CD4-positive, CD25-positive, alpha-beta regulatory T cell (primary cell): ENCODE measurements at regions not wholly inside any gene's neighbourhood (a gene's known extent, or its start where the extent isn't known, plus 50 kb on each side); places are given as distances from the start of the nearest gene placed in this dataset.
A peak's percentile ranks its signal among the peaks of the same experiment; 100 is the strongest.

ENCODE experiments used
- ATAC-seq, 2 donors: fragments of 150-1000 bp; cut with Tn5 transposase; one replicate each; pipeline ENCODE4 v1.10.0; 2021; ENCODE audit warnings: low read depth in 2 of 2, moderate number of reproducible peaks in 2 of 2, moderate library complexity in 1 of 2
- DNase-seq, 3 donors: peaks; one replicate each; pipeline versions ENCODE4 v3.0.0 to v3.0.0-alpha.2; 2012 to 2022; ENCODE audit warnings: mixed read lengths in 1 of 3
- H3K27ac ChIP-seq: one replicate; pipeline ENCODE4 v1.7.0; 2013; ENCODE audit warnings: mild to moderate bottlenecking, low read length; ENCODE audit not compliant: insufficient read depth, poor library complexity, severe bottlenecking
- H3K27me3 ChIP-seq: one replicate; pipeline ENCODE4 v1.7.0; 2013; ENCODE audit warnings: low read length; ENCODE audit not compliant: control insufficient read depth, insufficient read depth
- H3K36me3 ChIP-seq: one replicate; pipeline ENCODE4 v1.7.0; 2013; ENCODE audit warnings: mild to moderate bottlenecking, low read length, moderate library complexity; ENCODE audit not compliant: control insufficient read depth, insufficient read depth
- H3K4me1 ChIP-seq: 2 replicates; pipeline ENCODE4 v1.7.0; 2013; ENCODE audit warnings: mild to moderate bottlenecking, low read length; ENCODE audit not compliant: insufficient read depth, control insufficient read depth, poor library complexity, severe bottlenecking
- H3K4me3 ChIP-seq: one replicate; pipeline ENCODE4 v1.7.0; 2013; ENCODE audit warnings: low read depth, mild to moderate bottlenecking, low read length, moderate library complexity
- H3K9me3 ChIP-seq, 2 experiments: 1 replicate in 1 of 2; 2 replicates in 1 of 2; pipeline ENCODE4 v1.7.0; 2013; ENCODE audit warnings: low read length in 2 of 2, mild to moderate bottlenecking in 1 of 2, moderate library complexity in 1 of 2; ENCODE audit not compliant: control insufficient read depth in 2 of 2
- H3K27ac Mint-ChIP-seq, 3 donors: one replicate each; pipeline ENCODE4 v1.8.0; 2020 to 2022; ENCODE audit warnings: mild to moderate bottlenecking in 3 of 3, mixed read lengths in 3 of 3, moderate library complexity in 2 of 3
- H3K27me3 Mint-ChIP-seq: one replicate; pipeline ENCODE4 v1.8.0; 2022; ENCODE audit warnings: mild to moderate bottlenecking, mixed read lengths
- H3K36me3 Mint-ChIP-seq: one replicate; pipeline ENCODE4 v1.8.0; 2020; ENCODE audit warnings: mixed read lengths
- H3K4me1 Mint-ChIP-seq, 4 donors: one replicate each; pipeline ENCODE4 v1.8.0; 2020 to 2022; ENCODE audit warnings: mixed read lengths in 4 of 4, mild to moderate bottlenecking in 1 of 4
- H3K4me3 Mint-ChIP-seq, 4 donors: one replicate each; pipeline ENCODE4 v1.8.0; 2020 to 2022; ENCODE audit warnings: mild to moderate bottlenecking in 4 of 4, mixed read lengths in 4 of 4, moderate library complexity in 3 of 4
- H3K9me3 Mint-ChIP-seq, 7 donors: one replicate each; pipeline ENCODE4 v1.8.0; 2020 to 2022; ENCODE audit warnings: mixed read lengths in 7 of 7, mild to moderate bottlenecking in 3 of 7, moderate library complexity in 2 of 7

DNA sequence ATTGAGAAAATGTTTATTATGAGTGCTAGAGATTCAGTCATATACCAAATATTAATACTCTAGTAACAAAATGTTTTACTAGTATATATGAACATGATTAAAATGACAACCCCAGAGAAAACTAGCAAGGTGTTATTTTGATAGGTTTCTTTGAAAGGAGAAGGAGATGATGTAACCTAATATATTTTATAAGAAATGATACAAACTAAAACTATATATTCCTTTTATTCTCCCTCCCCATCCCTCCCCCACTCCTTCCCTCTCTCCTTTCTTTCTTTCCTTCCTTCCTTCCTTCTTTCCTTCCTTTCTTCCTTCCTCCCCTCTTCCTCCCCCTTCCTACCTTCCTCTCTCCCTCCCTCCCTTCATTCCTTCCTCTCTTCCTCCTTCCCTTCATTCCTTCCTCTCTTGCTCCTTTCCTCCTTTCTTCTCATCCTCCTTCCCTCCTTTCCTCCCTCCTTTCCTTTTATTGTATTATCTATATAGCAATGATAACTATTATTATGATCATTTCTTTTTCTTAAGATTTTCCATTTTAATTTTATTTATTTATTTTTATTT is 215.3 kb upstream of the MEF2C start:
- Mint-ChIP-seq H3K4me3 (no peak overlapping the region), H3K4me1 (no peaks in the 10 kb centered on the region), H3K9me3 (peaks cover 0 to 10% (median 4%) of the 10 kb centered on the region in 7 donors), H3K36me3 (no peaks in the 10 kb centered on the region), H3K27ac (no peak overlapping the region), H3K27me3 (no peaks in the 10 kb centered on the region)
- no peaks in the 10 kb centered on the region for H3K9me3 ChIP-seq
- H3K4me3 ChIP-seq = no peak overlapping the region
- DNase-seq (no peak), ATAC-seq (no peak)
- H3K27ac ChIP-seq = no peak overlapping the region
- no peaks in the 10 kb centered on the region for H3K36me3 ChIP-seq
- H3K27me3 ChIP-seq = no peaks in the 10 kb centered on the region
- no peaks in the 10 kb centered on the region for H3K4me1 ChIP-seq

DNA sequence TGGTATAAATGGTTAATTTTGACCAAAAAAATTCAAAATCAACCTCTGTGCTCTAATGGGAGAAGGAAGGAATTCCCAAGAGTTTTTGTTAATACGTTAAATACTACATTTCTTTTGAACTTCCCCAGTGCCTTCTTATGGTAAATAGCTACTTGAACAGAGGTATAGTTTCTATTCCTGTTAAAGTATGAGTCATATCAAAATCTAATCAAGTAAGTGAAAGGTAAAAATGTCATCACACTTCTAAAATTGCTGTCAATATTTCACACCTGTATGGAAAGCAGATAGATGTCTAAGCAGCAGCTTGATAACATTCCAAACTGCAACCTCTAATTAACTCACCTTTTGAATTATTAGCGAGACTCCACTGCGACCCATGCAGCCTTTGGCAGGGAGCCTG is 214.1 kb upstream of the MEF2C start:
- peaks cover 0 to 9% (median 4%) of the 10 kb centered on the region in 7 donors for H3K9me3 Mint-ChIP-seq
- no peaks in the 10 kb centered on the region for H3K27me3 ChIP-seq
- no peaks in the 10 kb centered on the region for H3K4me1 Mint-ChIP-seq

DNA sequence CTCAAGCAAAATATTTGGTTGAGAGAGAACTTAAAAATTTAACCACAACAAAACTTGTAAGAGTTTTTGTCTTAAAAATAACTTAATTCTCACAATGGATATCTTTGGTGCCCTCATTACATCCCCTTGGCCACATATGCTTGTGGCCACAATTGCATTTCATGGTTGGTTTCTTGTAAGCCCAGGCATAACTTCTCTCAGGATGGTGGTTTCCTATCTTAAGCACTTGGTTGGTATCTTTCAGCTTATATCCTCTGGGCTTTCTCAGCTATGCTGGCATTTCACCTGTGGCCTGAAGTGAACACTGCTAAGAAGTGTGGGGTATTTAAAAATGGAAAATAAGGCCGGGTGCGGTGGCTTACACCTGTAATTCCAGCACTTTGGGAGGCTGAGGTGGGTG is 212.4 kb upstream of the MEF2C start:
- ATAC-seq (no peak), DNase-seq (no peak)
- Histone ChIP-seq H3K36me3 (no peaks in the 10 kb centered on the region), H3K4me1 (no peaks in the 10 kb centered on the region), H3K9me3 (no peaks in the 10 kb centered on the region), H3K27me3 (no peaks in the 10 kb centered on the region), H3K4me3 (no peak overlapping the region), H3K27ac (no peak overlapping the region)
- Mint-ChIP-seq H3K4me1 (no peaks in the 10 kb centered on the region), H3K36me3 (no peaks in the 10 kb centered on the region), H3K9me3 (peaks cover 0 to 9% (median 4%) of the 10 kb centered on the region in 7 donors), H3K27me3 (no peaks in the 10 kb centered on the region), H3K4me3 (no peak overlapping the region), H3K27ac (peak overlapping the region in 1 of 3 donors; percentile 6)

More for the DNA sequence above, 214.1 kb upstream of the MEF2C start:
- Mint-ChIP-seq H3K27me3 (no peaks in the 10 kb centered on the region), H3K36me3 (no peaks in the 10 kb centered on the region), H3K4me3 (no peak overlapping the region), H3K27ac (no peak overlapping the region)
- no peak overlapping the region for H3K4me3 ChIP-seq
- H3K4me1 ChIP-seq = no peaks in the 10 kb centered on the region
- no peaks in the 10 kb centered on the region for H3K9me3 ChIP-seq
- H3K27ac ChIP-seq = no peak overlapping the region
- H3K36me3 ChIP-seq = no peaks in the 10 kb centered on the region
- DNase-seq (no peak), ATAC-seq (no peak)

DNA sequence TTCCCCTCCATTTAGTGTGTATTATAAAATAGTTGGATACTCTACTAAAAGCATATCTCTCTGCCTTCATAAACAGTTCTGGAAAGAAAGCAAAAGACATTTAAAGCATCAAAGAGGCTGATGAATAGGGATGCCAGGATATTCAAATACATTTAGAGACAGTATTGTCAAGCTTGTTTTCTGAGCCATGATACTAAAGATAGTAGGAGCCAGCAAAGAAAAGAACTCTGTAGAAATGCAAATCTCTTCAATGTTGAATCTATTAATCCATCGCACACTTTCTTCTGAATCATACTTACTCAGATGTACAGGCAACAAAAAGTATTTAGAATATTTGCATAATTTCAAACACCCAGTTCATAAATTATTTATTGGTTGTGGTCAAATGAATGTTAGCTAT is 207.1 kb upstream of the MEF2C start:
- no peaks in the 10 kb centered on the region for H3K27me3 ChIP-seq
- no peaks in the 10 kb centered on the region for H3K9me3 ChIP-seq
- Mint-ChIP-seq H3K27me3 (no peaks in the 10 kb centered on the region), H3K4me3 (no peak overlapping the region), H3K27ac (no peak overlapping the region), H3K9me3 (peaks cover 0 to 5% (median 0%) of the 10 kb centered on the region in 7 donors), H3K4me1 (no peaks in the 10 kb centered on the region), H3K36me3 (no peaks in the 10 kb centered on the region)
- DNase-seq (no peak), ATAC-seq (no peak)
- no peak overlapping the region for H3K27ac ChIP-seq
- H3K4me3 ChIP-seq = no peak overlapping the region
- H3K4me1 ChIP-seq = no peaks in the 10 kb centered on the region
- no peaks in the 10 kb centered on the region for H3K36me3 ChIP-seq

DNA sequence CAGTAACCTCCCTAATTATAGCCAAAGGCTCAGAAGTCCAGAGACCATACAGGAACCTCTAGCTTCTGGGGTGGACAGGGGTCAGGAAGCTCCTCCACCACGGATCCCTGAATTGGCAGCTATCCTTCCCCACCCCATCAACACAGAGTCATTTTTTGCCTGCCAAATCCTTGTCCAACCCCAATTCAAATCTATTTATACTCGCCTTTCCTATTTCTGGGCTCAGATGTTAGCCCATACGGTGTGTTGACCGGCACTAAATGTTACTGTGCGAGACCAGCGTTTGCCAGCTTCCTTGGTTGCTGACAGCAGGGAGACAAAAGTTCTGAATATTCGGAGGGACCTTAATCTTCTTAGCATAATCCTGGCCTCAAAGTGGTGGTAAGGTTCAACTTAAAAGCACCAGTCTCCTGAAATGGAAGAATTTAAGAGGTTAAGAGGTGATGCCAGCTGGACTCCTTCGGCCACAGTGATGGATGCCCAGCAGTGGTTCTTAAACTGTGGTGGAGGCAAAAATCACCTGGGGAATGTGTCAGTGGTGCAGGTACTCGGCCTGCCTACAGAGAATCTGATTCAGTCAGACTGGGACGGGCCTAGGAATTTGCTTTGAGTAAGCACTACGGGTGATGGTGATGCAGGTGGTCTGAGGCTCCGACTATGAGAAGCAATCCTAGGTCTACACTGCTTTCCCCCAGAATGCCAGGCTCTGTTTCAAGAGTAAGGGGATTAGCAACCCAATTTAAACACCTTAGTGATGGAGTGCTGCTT is 204.8 kb upstream of the MEF2C start:
- no peaks in the 10 kb centered on the region for H3K27me3 ChIP-seq
- H3K9me3 ChIP-seq = no peaks in the 10 kb centered on the region
- ATAC-seq (no peak), DNase-seq (no peak)
- H3K4me1 Mint-ChIP-seq = no peaks in the 10 kb centered on the region
- H3K9me3 Mint-ChIP-seq = peaks cover 0 to 4% (median 0%) of the 10 kb centered on the region in 7 donors
- no peaks in the 10 kb centered on the region for H3K36me3 Mint-ChIP-seq
- H3K4me3 Mint-ChIP-seq = no peak overlapping the region
- no peaks in the 10 kb centered on the region for H3K4me1 ChIP-seq
- H3K4me3 ChIP-seq = no peak overlapping the region
- H3K27ac Mint-ChIP-seq = no peak overlapping the region
- H3K36me3 ChIP-seq = no peaks in the 10 kb centered on the region
- no peaks in the 10 kb centered on the region for H3K27me3 Mint-ChIP-seq
- no peak overlapping the region for H3K27ac ChIP-seq

DNA sequence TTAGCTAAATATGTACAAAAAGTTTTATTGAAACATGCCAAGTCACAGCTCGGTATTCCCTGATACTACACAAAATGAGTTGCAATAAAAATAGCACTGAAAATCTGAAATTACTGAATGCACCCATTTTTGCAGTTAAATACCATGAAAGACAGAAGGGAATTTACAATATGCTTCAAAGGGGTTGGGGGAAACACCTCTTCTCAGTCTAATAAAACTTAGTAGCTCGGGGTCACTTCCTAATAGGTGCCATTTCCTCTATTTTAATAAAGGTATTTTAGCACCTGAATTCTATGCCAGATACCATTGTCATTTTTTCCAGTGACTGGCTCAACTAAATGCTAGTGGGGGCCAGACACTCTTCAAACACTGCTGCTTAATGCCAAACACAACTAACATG is 204.1 kb upstream of the MEF2C start:
- H3K4me1 ChIP-seq = no peaks in the 10 kb centered on the region
- no peaks in the 10 kb centered on the region for H3K9me3 ChIP-seq
- Mint-ChIP-seq H3K27me3 (no peaks in the 10 kb centered on the region), H3K4me3 (no peak overlapping the region), H3K4me1 (no peaks in the 10 kb centered on the region), H3K27ac (no peak overlapping the region), H3K9me3 (peaks cover 0 to 4% (median 0%) of the 10 kb centered on the region in 7 donors), H3K36me3 (no peaks in the 10 kb centered on the region)
- H3K27ac ChIP-seq = no peak overlapping the region
- ATAC-seq (no peak), DNase-seq (no peak)
- H3K4me3 ChIP-seq = no peak overlapping the region
- no peaks in the 10 kb centered on the region for H3K27me3 ChIP-seq
- H3K36me3 ChIP-seq = no peaks in the 10 kb centered on the region

DNA sequence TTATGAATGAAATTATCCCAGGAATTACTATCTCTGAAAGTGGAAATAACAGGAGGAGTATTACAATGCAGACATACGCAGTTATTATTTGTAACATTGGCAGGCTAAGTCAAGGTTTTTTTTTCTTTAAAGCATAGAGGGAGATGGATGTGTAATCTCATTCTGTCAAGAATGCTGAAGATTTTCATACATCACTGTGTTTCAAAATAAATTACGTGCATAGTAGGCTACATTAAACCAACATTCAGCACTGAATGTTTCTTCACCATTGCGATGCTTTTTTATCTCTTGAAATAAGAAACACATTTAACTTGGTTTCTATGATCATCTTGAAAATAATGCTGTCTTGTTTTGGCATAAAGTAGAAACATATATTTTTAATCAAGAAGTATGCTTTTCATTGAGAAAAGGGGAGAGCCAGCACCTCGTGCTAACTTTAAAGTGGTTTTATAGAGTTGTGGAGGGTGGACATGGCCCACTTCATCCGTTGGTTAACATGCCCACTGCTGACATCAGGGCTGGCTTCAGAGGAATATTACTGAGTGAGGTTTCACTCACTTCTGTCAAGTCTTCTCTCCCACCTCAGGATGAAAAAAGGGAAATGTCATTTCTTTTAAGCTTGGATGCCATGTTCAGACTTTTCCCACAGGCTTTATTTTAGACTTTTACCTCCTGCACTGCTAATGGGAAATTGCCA is 203.6 kb upstream of the MEF2C start:
- no peaks in the 10 kb centered on the region for H3K9me3 ChIP-seq
- H3K9me3 Mint-ChIP-seq = peaks cover 0 to 4% (median 0%) of the 10 kb centered on the region in 7 donors
- H3K4me1 ChIP-seq = no peaks in the 10 kb centered on the region
- ATAC-seq = no peak
- no peaks in the 10 kb centered on the region for H3K4me1 Mint-ChIP-seq
- no peak overlapping the region for H3K27ac ChIP-seq
- H3K27me3 ChIP-seq = no peaks in the 10 kb centered on the region
- H3K27ac Mint-ChIP-seq = no peak overlapping the region
- no peaks in the 10 kb centered on the region for H3K36me3 ChIP-seq
- no peak overlapping the region for H3K4me3 Mint-ChIP-seq
- DNase-seq = no peak
- H3K4me3 ChIP-seq = no peak overlapping the region
- no peaks in the 10 kb centered on the region for H3K36me3 Mint-ChIP-seq
- H3K27me3 Mint-ChIP-seq = no peaks in the 10 kb centered on the region
